H9 (cell line): ENCODE measurements at regions not wholly inside any gene's neighbourhood (a gene's known extent, or its start where the extent isn't known, plus 50 kb on each side); places are given as distances from the start of the nearest gene placed in this dataset.

Experiments
- DNase-seq: peaks from one replicate; pipeline ENCODE4 v3.0.0-alpha.2; 2017
- H2AFZ ChIP-seq: one replicate; pipeline ENCODE4 v1.6.1; 2013; ENCODE audit warnings: mild to moderate bottlenecking, low read length, control low read depth, moderate library complexity
- H2AK5ac ChIP-seq: 2 replicates; pipeline ENCODE4 v1.6.1; 2013; ENCODE audit warnings: low read length, control low read depth, mixed read lengths; ENCODE audit not compliant: insufficient read length
- H2BK120ac ChIP-seq: one replicate; pipeline ENCODE4 v1.6.1; 2013; ENCODE audit warnings: low read depth, mild to moderate bottlenecking, low read length, control low read depth, inconsistent platforms; ENCODE audit not compliant: poor library complexity, severe bottlenecking
- H2BK12ac ChIP-seq: 2 replicates; pipeline ENCODE4 v1.6.1; 2013; ENCODE audit warnings: low read length, control low read depth, mixed read lengths, low read depth; ENCODE audit not compliant: insufficient read length
- H2BK15ac ChIP-seq: 2 replicates; pipeline ENCODE4 v1.6.1; 2013; ENCODE audit warnings: low read depth, low read length, control low read depth
- H2BK20ac ChIP-seq: one replicate; pipeline ENCODE4 v1.6.1; 2013; ENCODE audit warnings: low read depth, mild to moderate bottlenecking, low read length, control low read depth, inconsistent platforms; ENCODE audit not compliant: poor library complexity, severe bottlenecking
- H2BK5ac ChIP-seq: 2 replicates; pipeline ENCODE4 v1.6.1; 2013; ENCODE audit warnings: low read length, control low read depth, mixed read lengths; ENCODE audit not compliant: insufficient read length
- H3K14ac ChIP-seq: 2 replicates; pipeline ENCODE4 v1.6.1; 2013; ENCODE audit warnings: low read length, control low read depth; ENCODE audit not compliant: insufficient read depth
- H3K18ac ChIP-seq: 2 replicates; pipeline ENCODE4 v1.6.1; 2013; ENCODE audit warnings: low read depth, mild to moderate bottlenecking, mixed read lengths, low read length, control low read depth; ENCODE audit not compliant: insufficient read length
- H3K23ac ChIP-seq: 2 replicates; pipeline ENCODE4 v1.6.1; 2013; ENCODE audit warnings: low read length, control low read depth, mixed read lengths, low read depth; ENCODE audit not compliant: insufficient read length
- H3K23me2 ChIP-seq: 2 replicates; pipeline ENCODE4 v1.6.1; 2013; ENCODE audit warnings: low read depth, mild to moderate bottlenecking, mixed read lengths, low read length, control low read depth; ENCODE audit not compliant: insufficient read length, poor library complexity, severe bottlenecking
- H3K27ac ChIP-seq: 2 replicates; pipeline ENCODE4 v1.5.1; 2013; ENCODE audit warnings: low read length, control low read depth, mixed read lengths, low read depth; ENCODE audit not compliant: insufficient read length
- H3K27me3 ChIP-seq: 2 replicates; pipeline ENCODE4 v1.6.1; 2013; ENCODE audit warnings: low read length, control low read depth, inconsistent platforms; ENCODE audit not compliant: insufficient read depth
- H3K4ac ChIP-seq: 2 replicates; pipeline ENCODE4 v1.6.1; 2013; ENCODE audit warnings: low read depth, mild to moderate bottlenecking, control low read depth, inconsistent platforms, low read length, moderate library complexity
- H3K4me1 ChIP-seq: 2 replicates; pipeline ENCODE4 v1.6.1; 2013; ENCODE audit warnings: low read length, control low read depth, inconsistent platforms; ENCODE audit not compliant: insufficient read depth
- H3K4me2 ChIP-seq: 2 replicates; pipeline ENCODE4 v1.6.1; 2013; ENCODE audit warnings: low read length, control low read depth, mixed read lengths; ENCODE audit not compliant: insufficient read length, insufficient read depth
- H3K56ac ChIP-seq: 2 replicates; pipeline ENCODE4 v1.6.1; 2013; ENCODE audit warnings: low read depth, mild to moderate bottlenecking, mixed read lengths, low read length, control low read depth; ENCODE audit not compliant: insufficient read length
- H3K79me1 ChIP-seq: 2 replicates; pipeline ENCODE4 v1.6.1; 2013; ENCODE audit warnings: low read depth, mild to moderate bottlenecking, moderate library complexity, low read length, control low read depth, inconsistent platforms; ENCODE audit not compliant: insufficient read depth, poor library complexity, severe bottlenecking
- H3K79me2 ChIP-seq: 2 replicates; pipeline ENCODE4 v1.6.1; 2013; ENCODE audit warnings: low read length, control low read depth, inconsistent platforms; ENCODE audit not compliant: insufficient read depth
- H3K9ac ChIP-seq: 2 replicates; pipeline ENCODE4 v1.6.1; 2013; ENCODE audit warnings: low read length, control low read depth, mixed read lengths; ENCODE audit not compliant: insufficient read length; ENCODE audit errors: extremely low read depth
- H3K9me3 ChIP-seq: one replicate; pipeline ENCODE4 v1.6.1; 2013; ENCODE audit warnings: low read depth, low read length, inconsistent platforms; ENCODE audit not compliant: control insufficient read depth
- H3T11ph ChIP-seq: one replicate; pipeline ENCODE4 v1.6.1; 2013; ENCODE audit warnings: mild to moderate bottlenecking, low read length, control low read depth, inconsistent platforms
- H4K20me1 ChIP-seq: one replicate; pipeline ENCODE4 v1.6.1; 2013; ENCODE audit not compliant: control insufficient read depth, insufficient read length, insufficient read depth
- H4K5ac ChIP-seq: 2 replicates; pipeline ENCODE4 v1.6.1; 2013; ENCODE audit warnings: low read depth, mild to moderate bottlenecking, mixed read lengths, low read length, control low read depth; ENCODE audit not compliant: insufficient read length
- H4K8ac ChIP-seq: replicated peaks from 2 replicates; pipeline ENCODE4 v1.6.1; 2013; ENCODE audit warnings: low read length, control low read depth, mixed read lengths, low read depth; ENCODE audit not compliant: insufficient read length
- H4K91ac ChIP-seq: 2 replicates; pipeline ENCODE4 v1.6.1; 2013; ENCODE audit warnings: low read depth, mild to moderate bottlenecking, moderate library complexity, mixed read lengths, low read length, control low read depth; ENCODE audit not compliant: insufficient read length
- H3K27ac Mint-ChIP-seq, 3 experiments: 2 replicates in 2 of 3; 3 replicates in 1 of 3; pipeline ENCODE4 v1.8.0; 2020 to 2021; ENCODE audit warnings: mixed read lengths in 3 of 3, mild to moderate bottlenecking in 1 of 3, moderate library complexity in 1 of 3
- H3K27me3 Mint-ChIP-seq: 2 replicates; pipeline ENCODE4 v1.8.0; 2021; ENCODE audit warnings: low read depth, mild to moderate bottlenecking, moderate library complexity, mixed read lengths
- H3K36me3 Mint-ChIP-seq, 3 experiments: 2 replicates in 2 of 3; 3 replicates in 1 of 3; pipeline ENCODE4 v1.8.0; 2020 to 2021; ENCODE audit warnings: low read depth in 3 of 3, mixed read lengths in 3 of 3; ENCODE audit not compliant: insufficient read depth in 1 of 3
- H3K4me1 Mint-ChIP-seq, 2 experiments: 2 replicates each; pipeline ENCODE4 v1.8.0; 2020; ENCODE audit warnings: mixed read lengths in 2 of 2
- H3K4me3 Mint-ChIP-seq, 2 experiments: 2 replicates in 1 of 2; 3 replicates in 1 of 2; pipeline ENCODE4 v1.8.0; 2020 to 2021; ENCODE audit warnings: mild to moderate bottlenecking in 2 of 2, mixed read lengths in 2 of 2, moderate library complexity in 1 of 2
- H3K9me3 Mint-ChIP-seq, 2 experiments: 2 replicates in 1 of 2; 3 replicates in 1 of 2; pipeline ENCODE4 v1.8.0; 2020; ENCODE audit warnings: mild to moderate bottlenecking in 2 of 2, mixed read lengths in 2 of 2, moderate library complexity in 1 of 2
- CTCF ChIP-seq: fragments of 200-600 bp; sonication (generic); conservative IDR thresholded peaks from 3 replicates; pipeline ENCODE4 v1.8.0; 2021; ENCODE audit warnings: antibody characterized with exemption, mild to moderate bottlenecking
- WGBS: extraction: QIAGEN DNeasy Blood & Tissue Kit; methylation state at CpG from one replicate; pipeline ENCODE4 v1.1.7; 2013; ENCODE audit warnings: missing lambda C conversion rate, low lambda C conversion rate, mixed read lengths; ENCODE audit not compliant: insufficient read length; ENCODE audit errors: extremely low coverage; 5-methylcytosine and 5-hydroxymethylcytosine counted together

- no peak overlapping the region for H2BK120ac ChIP-seq
- H3K27me3 Mint-ChIP-seq = peaks cover 23% of the 10 kb centered on the region
- H2AK5ac ChIP-seq = no peak overlapping the region
- DNase-seq = no peak
- H4K5ac ChIP-seq = no peak overlapping the region
- H3K79me1 ChIP-seq = no peaks in the 10 kb centered on the region
- no peak for TF ChIP-seq CTCF
- no peaks in the 10 kb centered on the region for H3K9me3 ChIP-seq
- H3K4ac ChIP-seq = no peak overlapping the region
- no peak overlapping the region for H2BK15ac ChIP-seq
- no peak overlapping the region for H2AFZ ChIP-seq
- H2BK5ac ChIP-seq = no peak overlapping the region
- H3K4me1 ChIP-seq = no peaks in the 10 kb centered on the region
- H2BK20ac ChIP-seq = no peak overlapping the region
- H3K14ac ChIP-seq = no peak overlapping the region
- H3K4me1 Mint-ChIP-seq = peaks cover 11 to 17% of the 10 kb centered on the region in 2 experiments
- no peaks in the 10 kb centered on the region for H3K27me3 ChIP-seq
- no peaks in the 10 kb centered on the region; a peak in 1 of 5 replicates for H3K9me3 Mint-ChIP-seq
- H3K23me2 ChIP-seq = no peaks in the 10 kb centered on the region
- no peak overlapping the region for H3K4me2 ChIP-seq
- no peaks in the 10 kb centered on the region for H3K79me2 ChIP-seq
- no CpG with 5 or more reads among the region's 13 CpGs for WGBS
- no peak overlapping the region for H3K27ac Mint-ChIP-seq
- H3K4me3 Mint-ChIP-seq = no peak overlapping the region
- H3K18ac ChIP-seq = no peak overlapping the region
- H4K8ac ChIP-seq = no peak overlapping the region
- no peak overlapping the region for H3T11ph ChIP-seq
- H2BK12ac ChIP-seq = no peak overlapping the region
- H3K36me3 Mint-ChIP-seq = no peaks in the 10 kb centered on the region; a peak in 1 of 7 replicates
- H4K91ac ChIP-seq = no peak overlapping the region
- H4K20me1 ChIP-seq = no peaks in the 10 kb centered on the region
- no peak overlapping the region for H3K9ac ChIP-seq
- no peak overlapping the region for H3K56ac ChIP-seq
- no peak overlapping the region for H3K23ac ChIP-seq
- H3K27ac ChIP-seq = no peak overlapping the region
Observed at GRCh38 chr16:86429663-86430062, 80.7 kb upstream of the FOXF1 start.
